NCI-H2196 treated with DMSO at 0.1 percent for 48 hours (cell line): ENCODE measurements at regions not wholly inside any gene's neighbourhood (a gene's known extent, or its start where the extent isn't known, plus 50 kb on each side); places are given as distances from the start of the nearest gene placed in this dataset.

ENCODE experiments used
- DNase-seq: peaks from one replicate; lab custom pipeline; 2025; ENCODE audit not compliant: unreplicated experiment; lab: John Stamatoyannopoulos, UW

DNA sequence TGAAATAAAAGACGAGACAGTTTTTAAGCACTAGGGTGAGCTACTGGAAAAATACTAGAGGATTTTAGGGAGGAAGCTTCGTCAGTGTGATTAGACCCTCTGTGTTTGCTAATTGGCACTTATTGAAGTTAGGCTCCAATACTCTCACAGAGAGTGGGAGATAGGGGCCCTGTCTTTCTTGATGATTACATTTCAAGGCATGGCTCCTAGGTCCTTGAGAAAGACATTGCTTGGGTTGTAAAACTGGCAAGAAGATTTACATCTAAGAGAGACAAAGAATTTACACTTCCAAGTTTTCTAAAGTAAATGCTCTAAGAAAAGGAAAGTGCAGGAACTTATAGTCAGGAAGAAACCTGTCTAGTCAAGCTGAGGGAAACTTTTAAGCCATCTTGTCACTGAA, 183.2 kb downstream of the C12orf50 start:
- no peak for DNase-seq

DNA sequence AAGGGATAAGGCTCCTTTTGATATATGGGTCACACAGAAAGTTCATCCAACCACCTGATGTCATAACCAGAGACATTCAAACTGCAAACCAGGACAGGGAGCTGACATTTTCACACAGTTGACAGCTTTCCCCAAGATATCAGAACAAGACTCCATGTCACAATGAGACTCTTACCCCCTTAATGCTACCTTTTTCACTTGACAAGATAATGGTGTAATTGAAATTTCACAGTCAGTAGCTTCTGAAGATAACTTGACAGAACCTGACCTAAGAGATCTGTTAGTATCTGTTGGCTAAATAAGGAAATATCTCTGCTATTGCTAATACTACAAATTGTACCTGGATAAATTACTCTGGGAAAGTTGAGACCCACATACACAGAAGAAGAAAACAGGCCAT, 187.3 kb downstream of the C12orf50 start:
- DNase-seq, result no peak

DNA sequence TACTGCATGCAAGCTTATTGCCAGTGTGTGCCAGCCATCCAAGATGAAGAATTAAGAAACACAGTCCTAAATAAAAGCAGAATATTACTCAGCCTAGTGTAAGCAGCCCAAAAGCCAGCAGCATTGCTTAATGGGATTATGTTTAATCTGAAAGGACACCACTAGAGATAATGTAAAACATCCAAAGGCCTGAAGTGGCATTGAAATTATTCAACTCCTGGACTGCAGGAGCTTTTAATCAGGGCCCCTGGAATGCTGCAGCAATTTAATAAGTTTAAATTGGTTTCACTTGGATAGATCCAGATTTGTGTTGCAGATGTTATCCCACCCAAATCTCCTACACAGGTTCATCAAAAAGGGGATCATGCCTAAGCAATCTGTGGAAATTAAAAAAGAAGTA, 193.0 kb downstream of the C12orf50 start:
- no peak for DNase-seq

GRCh38 chr12:87828382-87828973, 200.7 kb downstream of the C12orf50 start:
- DNase-seq, result no peak

DNA sequence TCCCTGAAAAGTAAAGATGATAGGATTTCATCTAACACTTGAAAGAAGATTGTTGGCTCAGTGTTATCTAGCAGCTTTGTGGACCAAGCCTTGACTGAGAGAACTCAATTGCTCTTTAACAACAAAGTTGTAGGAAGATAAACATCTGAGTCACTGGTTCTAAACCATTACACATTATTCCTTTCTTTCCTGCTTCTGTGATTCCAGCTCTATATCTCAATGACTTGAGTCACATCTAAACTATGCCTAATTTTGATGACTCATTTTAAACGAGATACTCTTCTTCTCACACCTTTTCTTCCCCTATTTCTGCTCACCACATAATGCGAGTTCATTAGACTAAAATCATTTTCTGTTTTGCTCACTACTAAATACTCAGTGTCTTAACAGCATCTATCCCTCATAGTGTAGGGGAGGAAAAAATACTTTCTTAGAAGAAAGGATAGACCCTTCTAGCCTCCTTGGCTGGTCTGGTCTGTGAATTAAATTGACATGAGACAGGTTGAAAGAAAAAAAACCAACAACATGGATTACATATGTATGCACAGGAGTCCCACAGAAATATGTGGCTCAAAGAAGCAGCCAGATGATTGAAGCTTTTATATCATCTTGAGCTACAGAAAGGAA, 201.4 kb downstream of the C12orf50 start:
- DNase-seq, result no peak

DNA sequence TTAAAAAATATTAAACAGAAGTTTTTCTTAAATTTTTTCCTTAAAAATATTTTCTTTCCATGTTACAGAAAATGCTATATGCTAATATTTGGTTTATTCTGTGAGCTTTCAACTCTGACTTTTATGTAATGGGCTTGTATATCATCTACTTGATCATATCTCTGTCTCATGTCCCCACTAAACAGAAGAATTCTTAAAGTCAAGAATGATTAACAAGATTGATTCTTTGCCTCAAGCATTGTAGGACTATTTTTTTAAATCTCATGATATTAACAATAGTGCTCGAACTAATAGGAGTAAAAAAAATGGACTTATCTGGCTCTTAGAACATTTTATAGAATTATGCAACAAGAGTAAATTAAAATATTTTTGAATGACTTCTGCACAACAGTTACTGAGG, 206.3 kb downstream of the C12orf50 start:
- no peak for DNase-seq

- no peak for DNase-seq
These were observed 208.5 kb downstream of the C12orf50 start for GRCh38 chr12:87820524-87821202.

- no peak for DNase-seq
These were observed 210.8 kb downstream of the C12orf50 start for GRCh38 chr12:87818441-87818840.

GRCh38 chr12:87815771-87816585, 213.2 kb downstream of the C12orf50 start:
- DNase-seq, result no peak

DNA sequence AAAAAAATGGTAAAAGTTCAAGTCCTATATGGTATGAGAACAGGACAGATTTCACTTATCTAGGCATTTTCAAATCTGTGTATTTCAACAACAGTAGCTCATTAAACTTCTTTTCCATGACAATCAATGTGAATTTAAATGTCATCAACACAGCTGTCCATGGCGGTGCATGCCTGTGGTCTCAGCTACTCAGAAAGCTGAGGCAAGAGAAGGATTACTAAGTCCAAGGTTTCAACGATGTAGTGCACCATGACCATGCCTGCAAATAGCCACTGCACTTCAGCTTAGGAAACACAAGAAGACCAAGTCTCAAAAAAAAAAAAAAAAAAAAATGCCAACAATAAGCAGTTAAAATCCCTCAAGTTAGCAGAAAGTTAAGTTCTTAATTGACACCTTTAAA, 214.6 kb downstream of the C12orf50 start:
- no peak for DNase-seq

GRCh38 chr12:87813476-87814234, 215.5 kb downstream of the C12orf50 start:
- no peak for DNase-seq

GRCh38 chr12:87812681-87813080, 216.5 kb downstream of the C12orf50 start:
- DNase-seq, result no peak

GRCh38 chr12:87812030-87812429, 217.2 kb downstream of the C12orf50 start:
- no peak for DNase-seq

DNA sequence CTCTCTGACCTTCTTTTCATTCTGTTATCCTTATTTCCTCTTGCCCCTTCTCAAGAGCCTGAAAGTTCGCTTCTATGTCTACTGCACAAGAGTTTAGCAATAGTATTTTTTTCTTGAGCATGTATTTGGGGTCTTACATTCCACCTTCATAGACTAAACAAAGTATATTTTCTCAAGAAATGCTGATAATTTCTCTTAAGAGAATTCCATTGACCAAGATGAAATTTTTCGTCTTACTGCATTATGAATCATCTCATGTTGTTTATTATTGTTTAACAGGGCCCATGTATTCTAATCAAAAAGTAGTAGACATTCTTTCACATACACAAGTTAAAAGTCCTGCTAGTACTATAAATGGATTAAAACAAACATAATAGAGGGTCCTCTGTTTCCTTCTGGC, 219.3 kb downstream of the C12orf50 start:
- no peak for DNase-seq

- no peak for DNase-seq
These were observed 222.1 kb downstream of the C12orf50 start for GRCh38 chr12:87807086-87807485.

DNA sequence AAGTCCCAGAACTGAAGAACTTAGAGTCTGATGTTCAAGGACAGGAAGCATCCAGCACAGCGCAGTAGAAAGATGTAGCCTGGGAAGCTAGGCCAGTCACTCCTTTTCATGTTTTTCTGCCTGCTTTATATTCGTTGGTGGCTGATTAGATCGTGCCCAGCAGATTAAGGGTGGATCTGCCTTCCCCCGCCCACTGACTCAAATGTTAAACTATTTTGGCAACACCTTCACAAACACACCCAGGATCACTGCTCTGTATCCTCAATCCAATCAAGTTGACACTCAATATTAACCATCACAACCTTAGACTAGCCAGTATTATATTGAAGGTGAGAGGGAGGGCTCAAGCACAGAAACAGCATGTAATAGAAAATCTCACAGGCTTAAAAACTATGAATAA, 222.9 kb downstream of the C12orf50 start:
- DNase-seq, result no peak

GRCh38 chr12:87804386-87804785, 224.8 kb downstream of the C12orf50 start:
- DNase-seq, result no peak

- no peak for DNase-seq
These were observed 226.5 kb downstream of the C12orf50 start for GRCh38 chr12:87802721-87803011.

- no peak for DNase-seq
These were observed 227.1 kb downstream of the C12orf50 start for GRCh38 chr12:87801860-87802720.

GRCh38 chr12:87796961-87797516, 232.2 kb downstream of the C12orf50 start:
- no peak for DNase-seq
